NCI-H2227 (cell line): ENCODE measurements at regions not wholly inside any gene's neighbourhood (a gene's known extent, or its start where the extent isn't known, plus 50 kb on each side); places are given as distances from the start of the nearest gene placed in this dataset.

Experiments
- DNase-seq: peaks from one replicate; lab custom pipeline; 2025; ENCODE audit not compliant: unreplicated experiment; lab: John Stamatoyannopoulos, UW

DNA sequence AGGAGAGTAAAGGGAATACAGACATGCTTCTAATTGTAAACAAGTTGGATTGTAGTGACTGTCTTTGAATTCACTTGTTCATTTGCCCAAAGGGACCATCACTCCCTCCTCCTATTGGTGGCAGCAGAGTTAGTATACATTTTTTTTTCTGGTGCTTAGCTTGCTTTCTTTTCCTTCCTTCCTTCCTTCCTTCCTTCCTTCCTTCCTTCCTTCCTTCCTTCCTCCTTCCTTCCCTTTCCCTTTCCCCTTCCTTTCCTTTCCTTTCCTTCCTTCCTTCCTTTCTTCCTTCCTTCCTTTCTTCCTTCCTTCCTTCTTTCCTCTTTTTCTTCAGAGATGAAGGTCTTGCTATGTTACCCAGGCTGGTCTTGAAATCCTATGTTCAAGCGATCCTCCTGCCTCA, 94.8 kb upstream of the ATP6AP2 start:
- no peak for DNase-seq

DNA sequence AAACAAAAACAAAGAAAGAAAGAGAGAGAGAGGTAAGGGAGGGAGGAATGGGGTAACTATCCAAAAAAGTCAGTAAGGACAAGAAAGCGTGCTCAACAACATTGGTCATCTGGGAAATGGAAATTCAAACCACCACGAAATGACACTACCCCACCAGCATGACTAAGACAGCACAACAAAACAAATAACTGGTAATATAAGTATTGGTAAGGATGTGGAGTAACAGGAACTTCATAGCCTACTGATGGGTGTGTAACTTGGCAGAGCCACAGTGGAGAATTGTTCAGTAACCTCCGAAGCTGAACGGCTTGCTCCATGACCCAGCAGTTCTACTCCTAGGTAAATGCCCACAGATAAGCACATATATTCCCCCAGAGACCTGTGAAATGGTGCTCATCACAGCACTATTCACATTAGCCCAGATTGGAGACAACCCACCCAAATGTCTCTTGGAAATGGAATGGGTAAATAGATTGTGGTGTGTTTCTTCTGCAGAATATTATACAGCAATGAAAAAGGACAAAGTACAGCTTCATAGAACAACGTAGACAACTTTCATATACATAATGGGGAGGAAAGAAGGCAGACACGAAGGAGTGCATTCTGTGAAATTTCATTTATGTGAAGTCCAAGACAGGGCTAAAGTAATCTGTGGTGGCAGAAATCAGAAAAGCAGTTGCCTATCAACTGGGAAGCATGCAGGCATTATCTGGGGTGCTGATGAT, 95.5 kb upstream of the ATP6AP2 start:
- DNase-seq: no peak

DNA sequence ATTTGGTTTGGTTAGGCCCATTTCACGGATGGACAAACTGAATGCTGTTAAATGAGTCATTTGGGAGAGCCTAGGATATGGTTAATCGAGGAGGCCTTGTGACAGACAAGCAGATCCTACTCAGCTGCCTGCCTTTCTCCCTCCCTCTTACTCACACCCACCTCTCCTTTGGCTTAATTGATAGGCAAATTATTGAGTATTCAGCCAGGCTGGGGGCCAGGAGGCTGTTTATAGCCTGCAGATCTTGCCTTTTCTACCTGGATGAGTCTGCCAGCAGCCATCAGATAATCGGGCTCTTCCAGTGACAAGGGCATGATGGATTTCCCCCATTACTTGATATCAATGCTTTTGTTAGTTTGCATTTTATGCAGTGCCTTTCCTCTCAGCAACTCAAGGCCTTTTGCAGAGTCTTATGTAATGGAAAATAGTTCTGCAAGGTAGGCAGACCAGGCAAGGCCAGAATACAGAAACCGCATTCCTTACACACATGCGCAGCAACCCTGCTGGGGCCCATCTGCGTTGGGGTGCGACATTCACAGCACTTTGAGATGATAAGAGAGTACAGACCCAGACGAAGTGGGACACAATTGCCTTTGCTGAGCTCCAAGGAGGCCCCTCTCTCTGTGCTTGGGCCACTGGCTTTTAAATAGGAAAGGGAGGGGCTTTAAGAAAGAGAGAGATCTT, 96.2 kb upstream of the ATP6AP2 start:
- DNase-seq: no peak

DNA sequence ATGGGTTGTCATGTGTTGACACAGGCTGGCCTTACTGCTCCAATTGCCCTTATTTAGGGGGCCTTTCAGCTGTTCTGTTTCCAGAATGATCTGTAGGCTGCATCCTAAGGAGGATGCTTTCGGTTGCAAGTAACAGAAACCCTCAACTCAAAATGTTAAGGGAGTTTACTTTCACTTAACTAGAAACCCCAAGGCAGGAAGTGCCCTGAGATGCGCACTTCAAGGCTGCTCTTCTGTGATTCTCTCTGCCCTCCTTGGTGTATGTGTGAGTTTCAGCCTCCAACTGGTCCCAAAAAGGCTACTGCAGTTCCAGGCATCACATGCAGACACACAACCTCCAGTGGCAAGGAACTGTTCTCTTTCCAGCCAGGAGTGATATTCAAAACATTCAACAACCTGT, 97.3 kb upstream of the ATP6AP2 start:
- DNase-seq: no peak

DNA sequence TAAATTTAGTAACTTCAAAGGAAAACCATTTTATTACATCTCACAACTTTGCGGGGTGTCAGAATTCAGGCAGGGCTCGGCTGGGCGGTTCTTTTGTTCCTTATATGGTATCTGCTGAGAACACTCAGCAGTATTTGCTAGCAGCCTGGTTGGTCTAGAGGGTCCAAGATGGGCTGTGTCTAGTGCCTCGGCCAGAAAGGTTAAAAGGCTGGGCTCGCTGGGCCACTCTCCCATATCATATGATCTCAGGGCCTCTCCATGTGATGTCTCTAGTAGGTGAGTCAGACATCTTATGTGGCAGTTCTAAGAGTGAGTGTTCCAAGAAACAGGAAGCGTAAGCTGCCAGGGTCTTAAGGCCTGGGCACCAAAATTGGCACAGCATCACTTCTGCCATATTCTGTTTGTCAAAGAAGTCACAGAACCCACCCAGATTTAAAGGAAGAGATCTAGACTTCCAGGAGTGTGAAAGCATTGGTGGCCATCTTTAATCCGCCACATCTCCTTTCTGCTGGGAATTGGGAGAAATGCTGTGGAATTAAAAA, 100.9 kb upstream of the ATP6AP2 start:
- no peak for DNase-seq

DNA sequence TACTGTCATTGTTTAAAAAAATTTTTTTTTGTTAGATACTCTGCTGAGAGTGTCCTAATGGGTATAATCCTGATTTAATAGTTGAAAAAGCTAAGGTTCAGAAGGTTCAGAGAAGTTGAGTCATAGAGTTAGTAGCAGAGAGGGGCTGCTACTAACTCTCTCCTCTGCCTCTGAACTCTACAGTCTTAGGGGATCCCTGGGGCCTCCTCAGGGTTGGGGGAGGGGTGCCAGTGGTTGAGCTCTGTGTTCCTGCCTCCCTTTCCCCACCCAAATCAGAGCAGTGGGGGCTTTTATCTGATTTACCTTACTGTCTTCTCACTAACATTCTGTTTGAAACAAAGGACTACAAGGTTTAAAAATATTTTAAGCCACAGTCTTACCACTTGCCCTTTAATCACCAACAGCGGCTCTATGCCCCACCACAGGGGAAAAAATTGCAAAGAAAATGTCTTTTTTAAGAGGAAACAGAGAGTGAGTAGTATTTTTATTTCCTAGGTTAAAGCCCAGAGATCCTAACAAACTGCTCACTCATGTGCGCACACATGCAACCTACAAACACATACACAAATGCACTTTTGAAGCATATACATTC, 102.2 kb upstream of the ATP6AP2 start:
- DNase-seq: no peak

DNA sequence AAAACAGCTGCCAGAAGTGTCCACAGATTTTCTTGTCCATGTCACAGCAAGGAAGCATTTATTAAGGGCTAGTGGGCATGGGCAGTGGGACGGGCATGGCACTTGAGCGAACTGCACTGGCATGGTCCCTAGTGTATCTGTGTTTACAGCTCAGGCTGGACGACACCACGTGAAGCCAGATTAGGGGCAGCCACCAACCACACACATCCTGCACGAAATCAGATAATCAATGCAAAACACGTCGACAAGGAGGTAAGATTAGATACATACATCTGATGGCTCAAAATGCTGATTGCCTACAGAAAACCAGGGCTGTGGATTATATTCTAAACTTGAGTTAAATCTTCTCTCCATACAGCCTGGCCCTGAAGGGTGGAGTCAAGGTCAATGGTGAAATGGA, 103.8 kb upstream of the ATP6AP2 start:
- no peak for DNase-seq

DNA sequence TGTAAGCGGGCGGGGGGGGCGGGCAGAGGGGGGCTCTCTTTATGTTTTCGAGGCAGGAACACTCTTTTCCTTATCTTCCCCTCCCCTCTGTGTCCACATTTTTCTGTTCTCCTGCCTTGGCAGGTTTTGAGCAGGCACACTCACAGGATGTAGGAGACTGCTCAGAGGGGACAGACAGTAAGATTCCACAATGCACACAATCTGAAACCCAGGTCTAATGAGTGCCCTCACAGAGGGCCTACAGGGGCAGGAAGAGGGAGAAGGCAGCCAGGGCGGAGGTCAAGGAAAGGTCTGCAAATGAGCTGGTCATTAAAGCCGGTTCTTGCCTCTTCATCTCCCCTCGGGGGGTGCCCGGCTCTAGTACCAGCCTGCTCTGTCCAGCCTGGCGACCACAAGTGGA, 106.1 kb upstream of the ATP6AP2 start:
- peak; percentile 58 for DNase-seq

DNA sequence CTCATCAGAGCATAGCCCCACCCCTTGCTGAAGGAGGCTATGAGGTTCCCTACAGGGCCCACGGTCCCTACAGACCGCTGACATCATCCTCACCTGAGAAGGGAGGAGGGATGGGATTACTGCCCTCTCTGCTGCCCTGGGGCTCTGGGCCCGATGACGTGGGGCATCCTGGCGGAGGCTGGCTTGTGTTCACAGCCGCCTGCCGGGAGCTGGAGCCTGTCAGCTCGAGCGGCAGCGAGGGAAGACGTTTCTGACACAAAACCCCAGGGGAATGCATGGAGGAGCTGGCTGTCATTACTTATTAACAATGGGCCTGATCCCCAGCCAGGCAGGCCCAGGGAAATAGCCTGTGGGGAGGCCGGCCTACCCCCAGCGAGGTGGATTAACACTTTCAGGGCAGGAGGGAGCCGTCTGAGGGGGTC, 106.6 kb upstream of the ATP6AP2 start:
- DNase-seq: peak; percentile 83

DNA sequence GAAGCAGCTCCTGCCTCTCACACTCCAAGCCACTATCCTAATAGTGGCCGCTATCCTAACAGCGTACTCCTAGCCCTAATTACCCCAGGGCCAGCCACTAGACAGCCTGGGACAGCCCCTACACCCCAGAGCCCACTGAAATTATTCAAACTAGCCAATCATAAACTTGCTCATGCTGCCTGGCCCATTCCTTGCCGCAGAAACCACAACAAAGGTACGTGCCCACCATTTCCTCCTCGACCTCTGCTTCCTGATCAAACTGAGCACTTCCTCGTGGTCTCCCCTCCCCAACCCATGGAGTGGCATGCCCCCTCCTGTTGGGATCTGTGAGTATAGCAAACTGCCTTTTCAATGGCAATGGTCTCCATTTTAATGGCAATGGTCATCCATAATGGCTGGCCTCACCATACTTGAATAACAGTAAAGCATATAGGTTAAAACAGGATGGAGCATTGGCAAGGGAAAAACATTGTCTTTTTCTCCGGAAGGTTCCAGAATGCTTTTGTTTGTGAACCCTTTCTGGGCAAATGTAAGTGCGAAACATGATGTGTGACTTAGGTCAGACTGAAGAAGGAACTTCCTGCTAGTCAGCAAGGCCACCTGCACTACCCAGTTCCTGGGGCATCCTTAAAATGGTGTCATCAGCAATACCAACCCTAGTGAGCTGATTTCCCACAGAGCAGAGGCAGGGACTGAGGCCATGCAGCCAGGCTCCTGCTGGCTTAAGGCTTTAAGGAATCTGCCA, 107.1 kb upstream of the ATP6AP2 start:
- no peak for DNase-seq

DNA sequence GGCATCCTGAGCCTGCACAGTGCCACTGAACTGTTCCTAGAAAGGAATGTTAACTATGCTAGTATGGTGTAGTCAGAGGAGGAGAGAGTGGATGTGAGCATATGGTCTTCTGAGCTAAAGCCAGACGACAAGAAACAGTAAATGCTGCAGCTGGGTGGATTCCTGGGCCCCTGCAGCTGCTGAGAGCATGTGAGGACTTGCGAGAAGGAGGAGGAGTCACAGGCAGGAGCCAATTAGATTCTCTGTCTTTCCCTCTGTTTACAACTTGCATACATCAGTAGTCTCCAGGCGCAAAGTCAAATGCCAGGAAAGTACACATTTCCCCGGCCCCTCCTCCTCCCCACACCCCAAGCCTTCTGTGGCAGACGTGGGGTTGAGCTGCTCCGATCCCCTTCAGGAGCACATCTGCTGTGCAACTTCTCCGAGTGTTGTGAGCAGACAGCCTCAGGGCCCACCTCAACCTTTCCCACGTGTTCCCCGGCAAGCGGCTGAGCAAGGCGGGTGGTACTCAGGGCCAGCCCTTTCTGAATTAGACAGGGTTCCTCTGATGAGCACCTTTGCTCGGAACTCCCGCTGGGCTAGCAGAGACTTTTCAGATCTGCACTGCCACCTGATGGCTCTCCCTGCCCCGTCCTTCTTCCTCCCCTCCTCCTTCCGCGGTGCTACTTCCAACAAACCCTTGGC, 108.7 kb upstream of the ATP6AP2 start:
- peak; percentile 69 for DNase-seq

DNA sequence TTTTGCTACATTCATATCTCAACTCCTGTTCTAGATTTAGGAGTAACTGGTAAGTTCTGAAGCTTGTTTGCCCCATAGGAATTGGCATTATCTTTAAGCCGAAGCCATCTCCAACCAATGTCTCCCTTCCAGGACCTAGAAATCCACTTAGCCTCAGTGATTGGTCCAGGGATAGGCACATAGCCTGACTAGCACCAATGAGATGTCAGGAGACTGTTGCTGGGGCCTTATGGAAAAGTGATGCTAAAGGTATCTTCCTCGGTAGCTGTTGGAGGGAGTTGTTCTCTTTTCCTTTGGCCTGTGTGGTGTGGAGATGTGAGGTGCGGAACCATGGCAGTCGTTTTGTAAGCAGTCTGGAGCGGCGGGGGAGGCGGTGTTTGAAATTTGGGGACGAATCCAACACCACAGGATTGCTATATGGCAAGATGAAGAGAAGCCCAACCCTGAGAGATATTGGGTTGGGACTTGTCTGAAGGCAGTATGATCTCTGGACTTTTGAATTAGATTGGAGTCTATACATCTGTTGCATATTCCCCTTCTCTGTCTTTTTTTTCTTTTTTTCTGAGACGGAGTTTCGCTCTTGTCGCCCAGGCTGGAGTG, 109.8 kb upstream of the ATP6AP2 start:
- no peak for DNase-seq

DNA sequence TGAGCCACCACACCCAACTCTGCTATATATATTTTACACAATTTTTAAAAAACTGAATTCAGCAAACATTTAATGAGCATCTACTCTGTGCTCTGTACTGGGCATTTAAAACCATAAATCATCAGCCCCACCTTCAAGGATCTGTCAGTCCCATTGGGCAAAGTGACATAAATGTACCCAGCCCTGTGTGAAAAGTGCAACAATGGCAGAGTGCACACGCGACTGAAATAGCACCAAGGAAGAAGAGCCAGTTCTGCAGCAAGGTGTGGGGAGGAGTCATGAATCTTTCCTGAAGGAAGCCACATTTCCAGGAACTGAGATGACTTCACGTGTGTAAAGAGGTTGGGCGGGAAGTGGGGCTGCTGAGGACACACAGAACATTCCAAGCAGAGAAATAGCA, 111.5 kb upstream of the ATP6AP2 start:
- DNase-seq: no peak

DNA sequence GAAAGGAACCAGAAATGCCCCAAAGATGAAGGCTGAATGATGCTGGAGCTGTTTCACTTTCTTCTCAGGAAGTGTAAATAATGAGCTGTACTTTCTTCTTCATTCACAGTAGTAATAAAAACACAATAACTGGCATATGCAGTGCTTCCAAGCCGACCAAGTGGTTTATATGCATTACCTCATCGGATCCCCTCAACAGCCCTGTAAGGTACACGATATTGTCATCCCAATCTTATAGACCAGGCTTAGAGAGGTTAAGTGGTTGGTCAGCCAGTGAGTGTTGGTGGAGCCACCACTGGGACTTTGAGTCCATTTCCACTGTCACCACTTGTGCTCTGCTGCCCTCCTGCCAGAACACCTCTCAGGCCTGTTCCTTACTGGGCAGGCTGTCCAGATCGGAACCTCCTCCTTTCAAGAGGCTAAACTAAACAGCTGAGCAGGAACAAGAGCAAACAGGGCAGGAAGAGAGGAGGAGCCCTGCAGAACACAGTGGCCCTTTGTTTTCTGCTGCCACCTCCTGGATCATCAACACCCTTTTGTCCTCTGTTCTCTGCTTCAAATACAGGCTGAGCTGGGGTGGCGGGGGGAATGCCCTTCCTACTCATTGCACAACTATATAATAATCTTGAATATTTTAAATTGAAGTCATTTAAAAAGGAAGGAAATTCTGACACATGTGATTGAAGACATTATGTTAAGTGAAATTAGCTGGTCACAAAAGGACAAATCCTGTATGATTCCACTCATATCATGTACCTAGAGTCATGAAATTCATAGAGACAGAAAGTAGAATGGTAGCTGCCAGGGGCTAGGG, 112.5 kb upstream of the ATP6AP2 start:
- DNase-seq: peak; percentile 66

DNA sequence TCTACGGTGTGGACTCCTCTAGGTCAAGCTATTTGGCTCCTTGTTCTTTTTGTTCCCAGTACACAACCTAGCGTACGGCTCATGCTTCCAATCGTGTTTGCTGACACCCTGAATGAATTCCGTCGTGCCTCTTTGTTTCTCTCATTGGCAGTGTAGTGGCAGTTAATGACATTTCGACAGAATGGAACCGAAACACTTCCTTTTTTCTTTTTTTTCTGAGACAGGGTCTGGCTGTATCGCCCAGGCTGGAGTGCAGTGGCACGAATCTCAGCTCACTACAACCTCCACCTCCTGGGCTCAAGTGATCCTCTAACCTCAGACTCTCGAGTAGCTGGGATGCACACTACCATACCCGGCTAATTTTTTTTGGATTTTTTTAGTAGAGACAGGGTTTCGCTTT, 113.3 kb upstream of the ATP6AP2 start:
- no peak for DNase-seq

DNA sequence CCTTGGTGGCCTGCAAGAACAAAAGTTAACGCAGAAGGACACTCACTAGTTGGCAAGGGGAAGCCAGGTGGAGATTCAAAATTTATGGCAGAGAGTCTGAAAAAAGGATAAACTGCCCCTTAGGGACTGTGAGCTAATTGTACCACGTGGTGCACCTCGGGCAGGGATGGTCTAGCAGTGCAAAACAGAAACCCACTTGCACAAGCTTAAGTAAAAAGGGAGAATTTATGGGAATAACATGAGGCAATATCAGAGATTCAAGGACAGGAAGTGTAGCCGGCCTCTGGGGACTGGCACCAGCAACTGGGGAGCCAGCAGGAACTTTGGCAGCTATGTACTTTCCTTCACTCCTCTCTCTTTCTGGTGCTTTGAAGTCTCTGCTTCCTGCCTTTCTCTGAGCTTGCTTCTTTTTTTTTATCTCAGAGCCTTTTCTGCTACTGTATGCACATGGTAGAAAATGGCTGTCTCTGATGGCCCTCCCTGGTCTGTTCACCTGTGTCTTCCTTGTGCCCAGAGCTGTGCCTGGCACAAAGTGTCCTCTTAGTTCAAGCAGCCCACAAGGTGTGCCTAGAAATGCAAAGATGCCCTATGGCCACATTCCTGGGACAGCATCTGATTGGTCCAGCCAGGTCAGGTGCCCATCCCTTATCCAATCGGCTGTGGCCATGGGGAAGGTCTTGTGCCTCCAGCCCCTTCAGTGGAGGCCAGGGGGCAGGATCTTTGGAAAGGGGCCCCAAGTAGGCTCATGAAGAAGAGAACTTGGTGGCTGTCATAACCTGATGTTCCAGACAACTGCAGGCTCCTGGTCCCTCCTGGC, 114.8 kb upstream of the ATP6AP2 start:
- no peak for DNase-seq

DNA sequence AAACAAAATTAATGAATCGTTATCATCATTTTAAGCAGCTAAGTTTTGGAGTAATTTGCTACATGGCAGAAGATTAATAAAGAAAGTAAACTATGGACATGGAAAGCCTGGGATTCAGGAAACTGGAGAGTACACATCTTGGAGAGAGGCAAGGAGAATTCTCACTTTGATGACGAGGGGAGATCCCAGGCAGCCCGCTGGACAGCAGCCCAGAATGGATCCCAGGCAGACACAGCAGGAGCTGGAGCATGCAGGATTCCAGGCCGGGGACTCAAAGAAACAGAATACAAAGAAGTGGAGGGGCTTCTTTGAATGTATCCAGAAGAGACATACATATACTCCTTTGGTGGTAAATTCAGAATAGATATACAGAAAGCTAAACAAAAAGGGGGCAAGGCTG, 118.0 kb upstream of the ATP6AP2 start:
- no peak for DNase-seq

DNA sequence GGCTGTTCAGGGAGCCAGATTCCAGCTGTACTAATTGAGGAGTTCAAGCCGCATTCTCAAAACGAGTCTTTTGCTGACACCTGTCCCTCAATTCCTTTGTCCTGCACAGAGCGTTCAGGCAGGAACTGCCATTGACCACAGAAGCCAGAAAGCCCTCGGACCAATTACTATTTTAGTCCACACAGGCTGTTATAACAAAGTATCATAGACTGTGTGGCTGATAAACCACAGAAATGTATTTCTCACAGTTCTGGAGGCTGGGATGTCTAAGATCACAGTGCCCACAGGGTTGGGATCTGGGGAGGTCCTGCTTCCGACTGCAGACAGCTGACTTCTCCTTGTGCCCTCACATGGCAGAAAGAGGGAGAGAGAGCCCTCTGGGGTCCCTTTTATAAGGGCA, 119.8 kb upstream of the ATP6AP2 start:
- no peak for DNase-seq
